K562 (cell line): ENCODE measurements at regions not wholly inside any gene's neighbourhood (a gene's known extent, or its start where the extent isn't known, plus 50 kb on each side); places are given as distances from the start of the nearest gene placed in this dataset.

Source experiments
- MEIS2 ChIP-seq: fragments of 450-650 bp; IDR thresholded peaks from 2 replicates; pipeline ENCODE4 v1.6.1; 2014; ENCODE audit warnings: mild to moderate bottlenecking; ENCODE audit not compliant: partially characterized antibody
- SETDB1 ChIP-seq: IDR thresholded peaks from one replicate; pipeline ENCODE4 v1.6.1; 2012; ENCODE audit warnings: low read length, control low read depth, inconsistent platforms

DNA sequence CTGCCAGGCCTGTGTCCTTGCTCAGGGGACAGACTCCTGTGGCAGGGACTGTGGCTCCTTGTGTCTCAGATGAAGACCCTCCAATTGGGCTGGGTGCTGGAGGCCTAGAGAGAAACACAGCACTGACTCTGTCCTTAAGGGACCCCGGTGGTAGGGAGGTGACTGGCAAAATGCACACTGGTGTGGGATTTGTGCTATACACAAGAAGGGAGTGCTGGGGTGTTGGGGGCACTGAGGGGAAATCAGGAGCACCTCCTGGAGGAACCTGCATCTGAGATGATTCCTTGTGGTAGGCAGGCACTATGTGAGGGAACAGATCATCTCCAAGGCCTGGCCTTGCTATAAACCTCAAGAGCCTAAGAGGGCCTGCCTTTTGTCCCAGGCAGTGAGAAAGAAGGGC is 149.2 kb downstream of the RPS24 start:
- TF ChIP-seq MEIS2 (no peak), SETDB1 (no peak)
